Mesendoderm (in vitro differentiated cells): ENCODE measurements at regions not wholly inside any gene's neighbourhood (a gene's known extent, or its start where the extent isn't known, plus 50 kb on each side); places are given as distances from the start of the nearest gene placed in this dataset.

ENCODE experiments used
- DNase-seq: peaks from one replicate; pipeline ENCODE4 v3.0.0; 2013
- H2AK5ac ChIP-seq: 2 replicates; pipeline ENCODE4 v1.6.1; 2013; ENCODE audit warnings: low read length, inconsistent platforms
- H2BK120ac ChIP-seq: 2 replicates; pipeline ENCODE4 v1.6.1; 2013; ENCODE audit warnings: low read depth, mild to moderate bottlenecking, low read length, moderate library complexity, mixed read lengths
- H2BK15ac ChIP-seq: replicated peaks from 2 replicates; pipeline ENCODE4 v1.6.1; 2013; ENCODE audit warnings: low read depth, mild to moderate bottlenecking, moderate library complexity
- H2BK5ac ChIP-seq: 2 replicates; pipeline ENCODE4 v1.6.1; 2013; ENCODE audit warnings: low read length, inconsistent platforms
- H3K18ac ChIP-seq: 2 replicates; pipeline ENCODE4 v1.6.1; 2013; ENCODE audit warnings: mild to moderate bottlenecking, low read length, mixed read lengths
- H3K23ac ChIP-seq: one replicate; pipeline ENCODE4 v1.6.1; 2013; ENCODE audit warnings: low read length
- H3K27ac ChIP-seq: 2 replicates; pipeline ENCODE4 v1.5.1; 2013; ENCODE audit warnings: low read depth, mild to moderate bottlenecking, inconsistent platforms, low read length, moderate library complexity
- H3K27me3 ChIP-seq: 2 replicates; pipeline ENCODE4 v1.6.1; 2013; ENCODE audit warnings: low read length, control low read depth, mild to moderate bottlenecking, inconsistent platforms; ENCODE audit not compliant: insufficient read depth, poor library complexity
- H3K36me3 ChIP-seq: 2 replicates; pipeline ENCODE4 v1.6.1; 2013; ENCODE audit warnings: low read length, inconsistent platforms; ENCODE audit not compliant: control insufficient read depth, insufficient read depth
- H3K4ac ChIP-seq: one replicate; pipeline ENCODE4 v1.6.1; 2013; ENCODE audit warnings: low read depth, mild to moderate bottlenecking, low read length, moderate library complexity
- H3K4me1 ChIP-seq: 2 replicates; pipeline ENCODE4 v1.6.1; 2013; ENCODE audit warnings: low read depth, low read length, inconsistent platforms; ENCODE audit not compliant: control insufficient read depth
- H3K4me2 ChIP-seq: 2 replicates; pipeline ENCODE4 v1.6.1; 2013; ENCODE audit warnings: low read length
- H3K4me3 ChIP-seq: 2 replicates; pipeline ENCODE4 v1.5.1; 2013; ENCODE audit warnings: mild to moderate bottlenecking, low read length
- H3K56ac ChIP-seq: one replicate; pipeline ENCODE4 v1.6.1; 2013; ENCODE audit warnings: low read length
- H3K79me1 ChIP-seq: 2 replicates; pipeline ENCODE4 v1.6.1; 2013; ENCODE audit warnings: low read length, inconsistent platforms
- H3K79me2 ChIP-seq: 2 replicates; pipeline ENCODE4 v1.6.1; 2013; ENCODE audit warnings: mild to moderate bottlenecking, low read length; ENCODE audit not compliant: control insufficient read depth, insufficient read depth
- H3K9ac ChIP-seq: 2 replicates; pipeline ENCODE4 v1.6.1; 2013; ENCODE audit warnings: low read length, inconsistent platforms
- H4K5ac ChIP-seq: one replicate; pipeline ENCODE4 v1.6.1; 2013; ENCODE audit warnings: low read length
- H4K8ac ChIP-seq: one replicate; pipeline ENCODE4 v1.6.1; 2013; ENCODE audit warnings: low read depth, mild to moderate bottlenecking, control low read depth, low read length, moderate library complexity
- WGBS: extraction: QIAGEN DNeasy Blood & Tissue Kit; methylation state at CpG from one replicate; pipeline ENCODE4 v1.1.7; 2013; ENCODE audit warnings: low lambda C conversion rate, missing lambda C conversion rate; ENCODE audit not compliant: insufficient coverage; ENCODE audit errors: extremely low coverage; 5-methylcytosine and 5-hydroxymethylcytosine counted together

GRCh38 chr5:155903791-155904190, 423.2 kb upstream of the SGCD start:
- H4K8ac ChIP-seq = no peak overlapping the region
- WGBS = no CpG with 5 or more reads among the region's 4 CpGs

GRCh38 chr5:155905364-155905763, 421.6 kb upstream of the SGCD start:
- no peak overlapping the region for H3K9ac ChIP-seq
- H3K4me1 ChIP-seq = no peaks in the 10 kb centered on the region
- DNase-seq = no peak
- H3K23ac ChIP-seq = no peak overlapping the region
- no peak overlapping the region for H3K4me2 ChIP-seq
- H3K36me3 ChIP-seq = no peaks in the 10 kb centered on the region
- H3K27ac ChIP-seq = no peak overlapping the region
- no peak overlapping the region for H2BK120ac ChIP-seq
- no peak overlapping the region for H2AK5ac ChIP-seq
- H4K5ac ChIP-seq = no peak overlapping the region
- no CpG with 5 or more reads among the region's 3 CpGs for WGBS
- no peak overlapping the region for H2BK15ac ChIP-seq
- H2BK5ac ChIP-seq = no peak overlapping the region
- no peak overlapping the region for H3K4ac ChIP-seq
- H3K27me3 ChIP-seq = no peaks in the 10 kb centered on the region
- H3K79me2 ChIP-seq = no peaks in the 10 kb centered on the region
- no peak overlapping the region for H4K8ac ChIP-seq
- H3K18ac ChIP-seq = no peak overlapping the region
- H3K56ac ChIP-seq = no peak overlapping the region
- H3K79me1 ChIP-seq = no peaks in the 10 kb centered on the region
- no peak overlapping the region for H3K4me3 ChIP-seq

More at GRCh38 chr5:155903791-155904190, 423.2 kb upstream of the SGCD start:
- Histone ChIP-seq H3K18ac (no peak overlapping the region), H3K23ac (no peak overlapping the region), H3K79me2 (no peaks in the 10 kb centered on the region), H3K56ac (no peak overlapping the region), H3K27me3 (no peaks in the 10 kb centered on the region), H3K4me2 (no peak overlapping the region), H2BK120ac (no peak overlapping the region), H3K79me1 (no peaks in the 10 kb centered on the region), H2BK15ac (no peak overlapping the region), H3K9ac (no peak overlapping the region), H3K36me3 (no peaks in the 10 kb centered on the region), H3K4me1 (no peaks in the 10 kb centered on the region), H2AK5ac (no peak overlapping the region), H2BK5ac (no peak overlapping the region), H3K27ac (no peak overlapping the region), H4K5ac (no peak overlapping the region), H3K4me3 (no peak overlapping the region), H3K4ac (no peak overlapping the region)
- DNase-seq = no peak

GRCh38 chr5:155906046-155906445, 420.9 kb upstream of the SGCD start:
- H3K4me2 ChIP-seq = no peak overlapping the region
- H3K4ac ChIP-seq = no peak overlapping the region
- H4K8ac ChIP-seq = no peak overlapping the region
- WGBS = no CpG with 5 or more reads among the region's 2 CpGs
- H3K56ac ChIP-seq = no peak overlapping the region
- no peak overlapping the region for H3K18ac ChIP-seq
- no peaks in the 10 kb centered on the region for H3K27me3 ChIP-seq
- H3K27ac ChIP-seq = no peak overlapping the region
- no peak overlapping the region for H2BK120ac ChIP-seq
- no peaks in the 10 kb centered on the region for H3K79me2 ChIP-seq
- no peak overlapping the region for H2BK5ac ChIP-seq
- no peak overlapping the region for H3K9ac ChIP-seq
- no peak overlapping the region for H3K4me3 ChIP-seq
- no peak overlapping the region for H2BK15ac ChIP-seq
- no peaks in the 10 kb centered on the region for H3K4me1 ChIP-seq
- no peak overlapping the region for H2AK5ac ChIP-seq
- peak; percentile 7 for DNase-seq
- H4K5ac ChIP-seq = no peak overlapping the region
- no peaks in the 10 kb centered on the region for H3K79me1 ChIP-seq
- H3K23ac ChIP-seq = no peak overlapping the region
- H3K36me3 ChIP-seq = no peaks in the 10 kb centered on the region

GRCh38 chr5:155908543-155908942, 418.4 kb upstream of the SGCD start:
- Histone ChIP-seq H3K18ac (no peak overlapping the region), H2BK5ac (no peak overlapping the region), H3K56ac (no peak overlapping the region), H2BK120ac (no peak overlapping the region), H3K79me2 (no peaks in the 10 kb centered on the region), H3K23ac (no peak overlapping the region), H3K36me3 (no peaks in the 10 kb centered on the region), H3K4me2 (no peak overlapping the region), H4K5ac (no peak overlapping the region), H3K4me1 (no peaks in the 10 kb centered on the region), H3K79me1 (no peaks in the 10 kb centered on the region), H3K27ac (no peak overlapping the region), H3K4ac (no peak overlapping the region), H2BK15ac (no peak overlapping the region), H2AK5ac (no peak overlapping the region), H3K4me3 (no peak overlapping the region), H4K8ac (no peak overlapping the region), H3K27me3 (no peaks in the 10 kb centered on the region), H3K9ac (no peak overlapping the region)
- DNase-seq = no peak
- no CpG with 5 or more reads among the region's 5 CpGs for WGBS

- WGBS = no CpG with 5 or more reads among the region's 5 CpGs
- DNase-seq = no peak
- no peak overlapping the region for H3K27ac ChIP-seq
These were observed 414.7 kb upstream of the SGCD start for GRCh38 chr5:155912291-155912690.

GRCh38 chr5:155914766-155915165, 412.2 kb upstream of the SGCD start:
- H3K36me3 ChIP-seq = no peaks in the 10 kb centered on the region
- H4K5ac ChIP-seq = no peak overlapping the region
- no peaks in the 10 kb centered on the region for H3K4me1 ChIP-seq
- H2BK120ac ChIP-seq = no peak overlapping the region
- H3K79me1 ChIP-seq = no peaks in the 10 kb centered on the region
- no peak overlapping the region for H2AK5ac ChIP-seq
- H2BK5ac ChIP-seq = no peak overlapping the region
- DNase-seq = no peak
- no peak overlapping the region for H3K9ac ChIP-seq
- no peak overlapping the region for H3K4me2 ChIP-seq
- no peaks in the 10 kb centered on the region for H3K79me2 ChIP-seq
- H3K4me3 ChIP-seq = no peak overlapping the region
- no peak overlapping the region for H3K23ac ChIP-seq
- H3K56ac ChIP-seq = no peak overlapping the region
- H3K27me3 ChIP-seq = no peaks in the 10 kb centered on the region
- no peak overlapping the region for H3K4ac ChIP-seq
- no peak overlapping the region for H2BK15ac ChIP-seq
- no peak overlapping the region for H4K8ac ChIP-seq
- H3K18ac ChIP-seq = no peak overlapping the region
- H3K27ac ChIP-seq = no peak overlapping the region

More at GRCh38 chr5:155912291-155912690, 414.7 kb upstream of the SGCD start:
- Histone ChIP-seq H3K4me1 (no peaks in the 10 kb centered on the region), H2BK5ac (no peak overlapping the region), H3K56ac (no peak overlapping the region), H3K9ac (no peak overlapping the region), H4K8ac (no peak overlapping the region), H3K4me3 (no peak overlapping the region), H3K79me1 (no peaks in the 10 kb centered on the region), H3K4ac (no peak overlapping the region), H2AK5ac (no peak overlapping the region), H4K5ac (no peak overlapping the region), H3K36me3 (no peaks in the 10 kb centered on the region), H2BK15ac (no peak overlapping the region), H3K27me3 (no peaks in the 10 kb centered on the region), H3K23ac (no peak overlapping the region), H3K18ac (no peak overlapping the region), H2BK120ac (no peak overlapping the region), H3K4me2 (no peak overlapping the region), H3K79me2 (no peaks in the 10 kb centered on the region)
